HUES48 (cell line): ENCODE measurements at regions not wholly inside any gene's neighbourhood (a gene's known extent, or its start where the extent isn't known, plus 50 kb on each side); places are given as distances from the start of the nearest gene placed in this dataset.

Source experiments
- H3K27ac ChIP-seq: one replicate; pipeline ENCODE4 v1.7.0; 2013; ENCODE audit warnings: low read depth, low read length, inconsistent platforms
- H3K27me3 ChIP-seq: 2 replicates; pipeline ENCODE4 v1.6.1; 2013; ENCODE audit warnings: mild to moderate bottlenecking, low read length; ENCODE audit not compliant: control insufficient read depth, insufficient read depth
- H3K36me3 ChIP-seq: 2 replicates; pipeline ENCODE4 v1.6.1; 2013; ENCODE audit warnings: low read length; ENCODE audit not compliant: control insufficient read depth, insufficient read depth
- H3K4me1 ChIP-seq: 2 replicates; pipeline ENCODE4 v1.6.1; 2013; ENCODE audit warnings: mild to moderate bottlenecking, low read length; ENCODE audit not compliant: control insufficient read depth, insufficient read depth
- H3K4me3 ChIP-seq: 2 replicates; pipeline ENCODE4 v1.5.1; 2013; ENCODE audit warnings: mild to moderate bottlenecking, low read depth, low read length
- H3K9ac ChIP-seq: 2 replicates; pipeline ENCODE4 v1.6.1; 2013; ENCODE audit warnings: mild to moderate bottlenecking, low read depth, low read length, moderate library complexity
- H3K9me3 ChIP-seq: 2 replicates; pipeline ENCODE4 v1.6.1; 2013; ENCODE audit warnings: low read length; ENCODE audit not compliant: control insufficient read depth, insufficient read depth

DNA sequence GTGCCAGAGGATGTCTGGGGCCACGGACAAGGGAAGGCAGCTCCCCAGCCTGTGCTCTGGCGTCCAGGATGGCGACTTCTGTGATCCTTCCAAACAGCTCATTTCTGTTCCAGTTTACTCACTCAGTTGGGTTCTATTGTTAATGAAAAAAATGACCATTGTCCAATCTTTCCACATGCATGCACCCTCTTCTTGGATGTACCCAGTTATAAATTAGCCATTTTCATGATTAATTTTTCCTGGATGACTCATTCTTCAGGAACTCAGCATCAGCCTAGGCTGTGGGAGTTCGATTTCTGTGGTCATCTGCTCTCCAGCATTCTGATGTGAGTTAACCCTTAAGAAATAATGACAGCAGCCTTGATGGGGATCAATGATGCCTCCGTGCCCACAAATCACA is 926.8 kb downstream of the BCL11B start:
- Histone ChIP-seq H3K36me3 (no peaks in the 10 kb centered on the region), H3K27me3 (no peaks in the 10 kb centered on the region), H3K4me1 (no peaks in the 10 kb centered on the region), H3K9me3 (no peaks in the 10 kb centered on the region), H3K4me3 (no peak overlapping the region), H3K27ac (no peak overlapping the region), H3K9ac (no peak overlapping the region)

DNA sequence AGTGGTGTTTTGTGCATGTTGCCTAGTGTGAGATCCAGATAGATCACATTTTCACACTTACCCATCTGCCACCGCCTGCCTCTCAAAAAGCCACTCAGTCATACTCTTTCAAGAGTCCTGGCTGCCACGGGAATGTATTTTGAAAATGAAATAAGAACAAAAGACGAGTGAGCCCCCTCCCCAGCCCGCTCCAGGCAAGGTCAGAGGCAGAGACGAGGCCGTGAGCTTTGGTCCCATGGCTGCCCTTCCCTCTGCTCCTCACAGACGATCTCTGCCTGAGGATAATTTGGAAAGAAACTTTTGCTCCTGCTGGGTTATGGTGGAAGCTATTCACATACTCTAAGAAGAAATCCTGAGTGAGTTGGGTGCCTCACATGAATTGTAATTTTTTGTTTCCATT is 924.3 kb downstream of the BCL11B start:
- Histone ChIP-seq H3K4me3 (no peak overlapping the region), H3K27ac (no peak overlapping the region), H3K9me3 (no peaks in the 10 kb centered on the region), H3K36me3 (no peaks in the 10 kb centered on the region), H3K27me3 (no peaks in the 10 kb centered on the region), H3K4me1 (0 out of 2 replicates have a peak, but pooled peaks cover 5% of the 10 kb centered on the region), H3K9ac (no peak overlapping the region)

DNA sequence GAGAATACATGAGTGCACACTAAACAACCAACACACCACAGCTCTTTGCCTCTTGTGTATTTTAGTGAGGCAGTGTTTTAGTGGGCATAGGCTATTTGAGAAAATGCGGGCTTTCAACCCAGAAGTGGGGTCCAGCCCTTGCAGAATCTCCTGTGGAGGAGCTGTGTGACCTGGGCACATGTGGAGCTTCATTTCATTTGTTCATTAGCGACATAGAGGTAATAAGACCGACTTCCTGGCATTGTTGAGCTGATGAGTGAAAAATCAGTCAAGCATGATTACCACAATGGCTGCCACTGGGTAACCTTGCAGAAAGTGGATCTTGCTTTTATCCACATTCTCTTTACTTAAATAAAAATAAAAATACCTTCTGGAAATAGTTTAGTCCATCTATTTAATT is 923.5 kb downstream of the BCL11B start:
- H3K4me1 ChIP-seq = 0 out of 2 replicates have a peak, but pooled peaks cover 5% of the 10 kb centered on the region
- no peak overlapping the region for H3K27ac ChIP-seq
- H3K9ac ChIP-seq = no peak overlapping the region
- no peaks in the 10 kb centered on the region for H3K27me3 ChIP-seq
- H3K36me3 ChIP-seq = no peaks in the 10 kb centered on the region
- H3K4me3 ChIP-seq = no peak overlapping the region
- no peaks in the 10 kb centered on the region for H3K9me3 ChIP-seq

DNA sequence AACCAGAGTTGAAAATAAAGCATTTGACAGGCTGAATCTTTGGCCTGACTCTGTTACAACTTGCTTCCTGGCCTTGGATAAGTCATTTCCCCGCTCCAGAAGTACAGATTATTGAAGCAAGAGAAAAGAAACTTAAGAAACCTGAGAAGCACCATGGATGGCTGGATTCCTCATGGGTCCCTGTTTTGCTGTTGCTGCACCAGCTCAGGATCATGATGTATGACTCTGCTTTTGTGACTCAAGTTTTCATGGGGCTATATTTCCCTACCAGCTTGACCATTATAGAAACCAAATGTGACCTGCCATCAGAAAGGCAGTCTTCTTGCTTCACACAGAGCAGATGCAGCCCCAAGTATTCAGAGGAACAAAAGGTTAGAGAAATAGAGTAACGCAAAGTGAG is 921.8 kb downstream of the BCL11B start:
- no peak overlapping the region for H3K27ac ChIP-seq
- 0 out of 2 replicates have a peak, but pooled peaks cover 5% of the 10 kb centered on the region for H3K4me1 ChIP-seq
- no peaks in the 10 kb centered on the region for H3K9me3 ChIP-seq
- H3K4me3 ChIP-seq = no peak overlapping the region
- H3K9ac ChIP-seq = no peak overlapping the region
- no peaks in the 10 kb centered on the region for H3K36me3 ChIP-seq
- H3K27me3 ChIP-seq = no peaks in the 10 kb centered on the region

DNA sequence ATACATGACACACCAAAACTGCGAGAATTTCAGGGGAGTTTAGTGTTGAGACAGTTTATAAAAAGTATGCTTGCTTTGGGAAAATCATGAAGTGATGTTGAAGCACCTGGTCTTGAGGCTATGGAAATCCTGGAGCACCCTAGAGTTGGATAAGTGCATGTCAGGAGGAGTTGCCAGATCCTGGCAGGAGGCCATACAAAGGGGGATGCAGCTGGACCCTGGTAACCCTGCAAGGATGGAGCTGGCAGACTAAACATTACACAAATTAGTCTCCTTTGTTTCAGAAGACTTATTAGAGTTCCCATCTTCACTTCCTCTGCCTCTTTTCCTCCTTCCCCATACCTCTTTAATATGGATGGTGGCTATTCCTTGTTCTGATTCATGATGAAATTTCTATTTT is 907.0 kb downstream of the BCL11B start:
- no peak overlapping the region for H3K27ac ChIP-seq
- peaks cover 13% of the 10 kb centered on the region; the same call in 1 of the 2 replicates for H3K9me3 ChIP-seq
- no peaks in the 10 kb centered on the region for H3K27me3 ChIP-seq
- H3K4me1 ChIP-seq = no peaks in the 10 kb centered on the region
- H3K4me3 ChIP-seq = no peak overlapping the region
- no peak overlapping the region for H3K9ac ChIP-seq
- no peaks in the 10 kb centered on the region for H3K36me3 ChIP-seq

DNA sequence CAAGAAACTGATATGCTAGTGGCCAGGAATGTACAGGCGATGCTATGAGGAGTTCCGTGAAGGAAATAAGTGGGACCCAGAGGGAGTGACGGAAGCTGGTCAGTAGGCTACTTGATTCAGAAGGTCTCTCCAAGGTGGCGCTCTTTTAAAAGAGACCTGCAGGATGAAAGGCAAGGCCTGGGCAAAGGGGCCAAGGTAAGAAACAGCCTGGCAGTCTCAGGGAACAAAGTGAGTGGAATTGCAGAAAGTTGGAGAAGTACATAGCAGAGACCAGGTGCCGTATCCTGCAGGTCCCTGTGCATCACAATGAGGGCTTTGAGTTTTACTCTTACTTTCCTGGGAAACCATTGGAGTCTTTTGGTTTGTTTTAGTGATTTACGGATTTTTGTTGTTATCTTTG is 905.6 kb downstream of the BCL11B start:
- Histone ChIP-seq H3K9ac (no peak overlapping the region), H3K27me3 (no peaks in the 10 kb centered on the region), H3K27ac (no peak overlapping the region), H3K9me3 (peaks cover 6% of the 10 kb centered on the region; the same call in 1 of the 2 replicates), H3K36me3 (no peaks in the 10 kb centered on the region), H3K4me1 (no peaks in the 10 kb centered on the region), H3K4me3 (no peak overlapping the region)

DNA sequence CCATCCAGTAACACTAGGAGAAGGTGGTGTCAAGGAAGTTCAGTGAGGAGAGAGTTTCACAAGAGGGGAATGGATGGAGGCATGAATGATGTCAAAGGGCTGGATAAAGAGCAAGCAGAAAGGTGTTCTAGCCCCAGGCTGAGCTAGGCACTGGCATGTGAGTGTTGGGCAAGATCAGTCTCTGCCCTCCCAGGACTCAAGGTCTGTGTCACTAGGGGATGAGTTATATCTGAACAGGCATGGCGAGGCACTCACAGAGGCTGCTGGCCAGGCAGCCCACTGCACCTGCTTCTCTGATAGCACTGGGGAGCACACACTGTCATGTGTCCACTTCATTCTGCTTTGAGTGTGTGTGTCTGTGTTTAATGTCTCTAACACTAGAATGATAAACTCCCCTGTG is 903.8 kb downstream of the BCL11B start:
- Histone ChIP-seq H3K27me3 (no peaks in the 10 kb centered on the region), H3K27ac (no peak overlapping the region), H3K9ac (no peak overlapping the region), H3K4me3 (no peak overlapping the region), H3K9me3 (peaks cover 6% of the 10 kb centered on the region; the same call in 1 of the 2 replicates), H3K4me1 (no peaks in the 10 kb centered on the region), H3K36me3 (no peaks in the 10 kb centered on the region)

DNA sequence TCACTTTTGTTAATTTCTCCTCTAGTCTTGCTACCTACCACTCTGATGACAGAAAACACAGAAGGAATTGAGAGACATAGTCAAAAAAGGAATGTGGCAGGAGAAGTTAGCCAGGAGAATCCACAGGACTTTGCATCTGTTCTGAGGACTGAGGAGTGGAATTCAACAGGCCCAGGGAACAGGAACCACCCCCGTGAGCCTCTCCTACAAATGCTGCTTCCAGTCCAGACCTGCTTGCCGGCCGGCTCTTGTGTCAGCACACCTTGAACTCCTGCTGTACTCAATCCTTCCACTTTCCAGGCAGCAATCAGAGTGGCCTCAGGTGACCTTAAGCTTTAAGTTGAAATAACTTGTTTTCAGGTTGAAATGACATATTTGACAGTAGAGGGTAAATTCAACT is 903.1 kb downstream of the BCL11B start:
- Histone ChIP-seq H3K36me3 (no peaks in the 10 kb centered on the region), H3K9ac (no peak overlapping the region), H3K27me3 (no peaks in the 10 kb centered on the region), H3K27ac (no peak overlapping the region), H3K9me3 (peaks cover 6% of the 10 kb centered on the region; the same call in 1 of the 2 replicates), H3K4me1 (no peaks in the 10 kb centered on the region), H3K4me3 (no peak overlapping the region)

DNA sequence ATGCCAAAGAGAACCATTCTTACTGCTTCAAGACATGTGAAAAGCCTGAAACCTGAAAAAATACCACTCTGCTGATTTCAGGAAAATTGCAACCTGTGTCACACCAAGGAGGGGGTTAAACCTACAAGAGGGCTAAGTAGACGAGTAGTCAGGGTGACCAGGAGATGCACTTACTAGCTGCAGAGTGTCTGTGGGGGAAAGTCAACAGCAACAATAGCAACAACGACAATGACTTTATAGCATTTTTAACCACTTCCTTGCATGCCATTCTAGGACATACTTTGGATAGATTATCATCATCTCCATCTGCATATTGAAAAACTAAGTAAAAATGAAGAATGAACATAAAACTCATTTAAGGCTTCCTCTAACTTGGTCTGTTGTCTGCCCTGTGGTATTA is 902.7 kb downstream of the BCL11B start:
- Histone ChIP-seq H3K27ac (no peak overlapping the region), H3K4me1 (no peaks in the 10 kb centered on the region), H3K27me3 (no peaks in the 10 kb centered on the region), H3K4me3 (no peak overlapping the region), H3K36me3 (no peaks in the 10 kb centered on the region), H3K9me3 (peaks cover 6% of the 10 kb centered on the region; the same call in 1 of the 2 replicates), H3K9ac (no peak overlapping the region)

DNA sequence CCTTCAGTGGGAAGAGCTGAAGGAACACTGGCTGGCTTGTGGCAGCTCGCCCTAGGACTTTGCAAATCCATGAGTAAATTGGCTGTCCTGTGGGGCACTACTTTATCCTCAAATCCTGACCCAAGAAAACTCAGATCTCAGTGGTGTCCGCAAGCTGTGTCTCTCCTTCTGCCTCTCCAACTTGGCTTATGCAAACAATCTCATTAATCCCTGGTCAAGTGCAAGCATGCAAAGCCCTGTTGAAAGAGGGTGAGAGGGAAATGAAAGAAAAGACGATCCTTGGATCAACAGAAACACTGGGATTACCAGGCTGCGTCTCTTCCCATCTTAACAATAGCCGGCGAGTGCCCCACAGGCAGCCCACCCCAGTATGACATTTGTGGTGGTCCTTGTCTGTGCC is 901.6 kb downstream of the BCL11B start:
- no peak overlapping the region for H3K27ac ChIP-seq
- no peaks in the 10 kb centered on the region for H3K4me1 ChIP-seq
- peaks cover 6% of the 10 kb centered on the region; the same call in 1 of the 2 replicates for H3K9me3 ChIP-seq
- H3K9ac ChIP-seq = no peak overlapping the region
- no peaks in the 10 kb centered on the region for H3K36me3 ChIP-seq
- H3K4me3 ChIP-seq = no peak overlapping the region
- no peaks in the 10 kb centered on the region for H3K27me3 ChIP-seq

DNA sequence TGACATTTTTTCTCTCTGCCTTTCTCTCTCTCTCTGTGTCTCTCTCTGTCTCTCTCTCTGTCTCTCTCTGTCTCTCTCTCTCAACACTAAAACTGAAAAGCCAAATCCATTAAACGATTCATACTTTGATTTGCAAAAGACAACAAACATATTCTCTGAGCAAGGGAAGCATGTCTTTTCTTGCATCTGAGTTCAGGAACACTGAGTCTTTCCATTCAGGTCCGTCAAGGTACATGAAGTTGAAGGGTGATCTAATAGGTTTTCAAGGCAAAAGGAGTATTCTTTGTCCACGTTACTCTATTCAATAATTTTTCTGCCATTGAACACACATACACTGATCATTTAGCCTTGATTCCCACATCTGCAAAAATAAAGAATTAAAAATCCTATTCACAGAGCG is 900.9 kb downstream of the BCL11B start:
- Histone ChIP-seq H3K27ac (no peak overlapping the region), H3K4me3 (no peak overlapping the region), H3K4me1 (no peaks in the 10 kb centered on the region), H3K27me3 (no peaks in the 10 kb centered on the region), H3K36me3 (no peaks in the 10 kb centered on the region), H3K9me3 (peaks cover 6% of the 10 kb centered on the region; the same call in 1 of the 2 replicates), H3K9ac (no peak overlapping the region)

DNA sequence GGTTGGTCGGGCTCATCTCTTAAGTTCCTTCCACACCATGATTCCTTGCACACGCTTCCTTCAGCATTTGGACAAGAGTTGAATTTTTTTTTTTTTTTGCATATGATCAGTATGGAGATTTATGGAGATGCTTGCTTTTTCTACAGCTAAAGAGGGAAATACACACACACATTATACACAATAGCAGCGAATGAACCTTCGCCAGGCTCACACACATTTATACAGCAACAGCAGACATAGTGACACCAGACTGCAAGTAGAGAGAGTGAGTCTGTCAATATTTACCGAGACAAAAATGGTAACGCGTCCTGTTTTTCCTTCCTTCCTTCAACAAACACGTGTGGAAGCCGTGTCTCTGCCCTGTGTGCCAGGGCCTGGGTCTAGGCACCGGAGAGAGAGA is 897.9 kb downstream of the BCL11B start:
- no peak overlapping the region for H3K4me3 ChIP-seq
- H3K9ac ChIP-seq = no peak overlapping the region
- H3K36me3 ChIP-seq = no peaks in the 10 kb centered on the region
- no peaks in the 10 kb centered on the region for H3K27me3 ChIP-seq
- H3K9me3 ChIP-seq = no peaks in the 10 kb centered on the region
- H3K4me1 ChIP-seq = no peaks in the 10 kb centered on the region
- no peak overlapping the region for H3K27ac ChIP-seq
